ENCODE measurements at regions not wholly inside any gene's neighbourhood (a gene's known extent, or its start where the extent isn't known, plus 50 kb on each side); places are given as distances from the start of the nearest gene placed in this dataset.

DNA sequence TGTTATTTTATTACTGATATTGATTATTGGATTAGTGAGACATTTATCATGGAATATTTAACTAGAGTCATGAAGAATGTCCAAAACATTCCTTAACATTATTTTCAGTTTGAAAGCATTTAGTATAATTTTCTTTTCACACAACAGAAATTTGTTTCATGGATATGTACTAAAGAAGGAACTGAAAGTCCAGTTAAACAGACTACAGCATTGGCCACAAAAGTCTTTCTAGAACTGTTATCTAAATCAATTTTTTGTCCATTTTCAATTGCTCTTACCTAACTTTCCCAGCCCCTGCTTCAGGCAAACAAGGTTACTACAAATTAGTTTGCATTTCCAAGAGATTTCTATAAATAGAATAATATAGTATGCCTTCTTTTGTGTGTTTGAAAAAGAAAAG, 1018.0 kb upstream of the PCDH20 start:
- H3K4me1 ChIP-seq (ENCODE audit: insufficient read depth) = no peaks in the 10 kb centered on the region
- H3K36me3 ChIP-seq = no peaks in the 10 kb centered on the region
- no peak overlapping the region for H3K27ac ChIP-seq
- no peak overlapping the region for H3K4me3 ChIP-seq
- DNase-seq = no peak
- intact Hi-C loops (cut with DNase I) = no loop called here
- no peak for TF ChIP-seq POLR2A (IDR thresholded peaks at IDR 0.05)
- no peak for TF ChIP-seq EP300 (IDR thresholded peaks at IDR 0.05)
- no peaks in the 10 kb centered on the region for H3K9me3 ChIP-seq
- no peaks in the 10 kb centered on the region for H3K27me3 ChIP-seq

GRCh38 chr13:62432906-62433305, 1017.3 kb upstream of the PCDH20 start:
- no peaks in the 10 kb centered on the region for H3K9me3 ChIP-seq
- intact Hi-C loops (cut with DNase I) = no loop called here
- no peaks in the 10 kb centered on the region for H3K4me1 ChIP-seq (ENCODE audit: insufficient read depth)
- no peak overlapping the region for H3K4me3 ChIP-seq
- H3K27me3 ChIP-seq = no peaks in the 10 kb centered on the region
- no peak for DNase-seq
- H3K27ac ChIP-seq = no peak overlapping the region
- TF ChIP-seq CTCF (IDR thresholded peaks at IDR 0.05) (no peak), EP300 (IDR thresholded peaks at IDR 0.05) (no peak), POLR2A (IDR thresholded peaks at IDR 0.05) (no peak)
- no peaks in the 10 kb centered on the region for H3K36me3 ChIP-seq

DNA sequence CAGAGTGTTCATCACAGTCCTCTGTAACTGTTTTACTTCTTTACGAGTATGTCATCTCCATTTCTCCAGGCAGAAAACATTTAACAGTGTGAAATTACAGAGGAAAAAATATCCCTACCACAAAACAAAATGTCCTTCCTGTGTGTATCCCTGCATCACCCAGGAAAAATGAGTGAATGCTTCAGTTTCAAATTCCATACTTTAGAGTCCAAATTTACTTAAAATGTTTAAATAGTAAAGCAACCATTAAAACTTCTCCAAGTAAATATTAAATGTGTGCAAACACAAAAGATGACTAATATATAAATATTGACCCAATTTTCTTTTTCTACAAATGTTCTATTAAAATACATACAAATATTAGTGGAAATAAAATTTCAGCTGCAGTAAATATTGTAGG, 1016.6 kb upstream of the PCDH20 start:
- intact Hi-C loops (cut with DNase I) = no loop called here
- H3K36me3 ChIP-seq = no peaks in the 10 kb centered on the region
- no peak overlapping the region for H3K4me3 ChIP-seq
- H3K4me1 ChIP-seq (ENCODE audit: insufficient read depth) = no peaks in the 10 kb centered on the region
- TF ChIP-seq EP300 (IDR thresholded peaks at IDR 0.05) (no peak), POLR2A (IDR thresholded peaks at IDR 0.05) (no peak), CTCF (IDR thresholded peaks at IDR 0.05) (no peak)
- H3K27ac ChIP-seq = no peak overlapping the region
- WGBS, 3 donors = 67 to 80% (median 72%) methylated on average over 1 of the region's 1 CpG
- DNase-seq = no peak
- H3K9me3 ChIP-seq = no peaks in the 10 kb centered on the region
- H3K27me3 ChIP-seq = no peaks in the 10 kb centered on the region

DNA sequence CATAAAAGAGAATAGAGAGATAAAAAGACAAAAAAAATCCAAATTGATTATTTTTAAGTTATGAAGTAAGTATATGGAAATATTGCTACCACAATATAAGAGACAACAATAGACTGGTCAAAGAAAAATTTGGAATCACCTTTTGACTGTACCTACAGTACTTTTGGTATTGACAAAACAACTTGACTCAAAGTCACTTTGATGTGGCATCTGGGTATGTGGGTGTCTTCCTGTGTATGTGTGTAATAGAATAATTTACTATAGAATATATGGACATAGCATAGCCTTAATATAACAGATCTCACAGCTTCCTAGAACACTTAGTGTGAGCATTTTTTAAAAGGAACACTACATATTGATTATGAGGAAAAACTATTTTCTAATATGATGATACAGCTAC, 1016.2 kb upstream of the PCDH20 start:
- no peak overlapping the region for H3K27ac ChIP-seq
- no peaks in the 10 kb centered on the region for H3K4me1 ChIP-seq (ENCODE audit: insufficient read depth)
- no peaks in the 10 kb centered on the region for H3K27me3 ChIP-seq
- no peak overlapping the region for H3K4me3 ChIP-seq
- TF ChIP-seq POLR2A (IDR thresholded peaks at IDR 0.05) (no peak), CTCF (IDR thresholded peaks at IDR 0.05) (no peak), EP300 (IDR thresholded peaks at IDR 0.05) (no peak)
- intact Hi-C loops (cut with DNase I) = no loop called here
- no peak for DNase-seq
- no peaks in the 10 kb centered on the region for H3K9me3 ChIP-seq
- H3K36me3 ChIP-seq = no peaks in the 10 kb centered on the region

DNA sequence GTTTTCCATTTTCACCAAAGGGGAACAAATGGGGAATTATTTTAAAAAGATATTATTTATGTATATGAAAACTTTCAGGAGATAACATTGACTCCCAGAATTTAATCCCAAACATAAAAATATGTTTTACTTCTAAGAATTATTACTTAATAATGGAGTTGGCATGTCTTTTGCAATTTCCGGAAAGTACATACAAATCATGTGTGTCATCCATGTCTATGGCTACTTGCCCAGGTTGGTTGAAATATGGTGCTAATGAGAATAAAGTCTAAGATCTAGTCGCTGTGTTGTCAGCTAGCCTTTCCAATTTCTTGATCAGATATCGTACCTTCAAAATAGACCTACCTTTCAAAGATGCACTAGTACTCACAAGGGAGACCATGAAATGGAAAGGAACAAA, 1003.2 kb upstream of the PCDH20 start:
- no peak for TF ChIP-seq EP300 (IDR thresholded peaks at IDR 0.05)
- no peak for TF ChIP-seq CTCF (IDR thresholded peaks at IDR 0.05)
- no peak for TF ChIP-seq POLR2A (IDR thresholded peaks at IDR 0.05)
- 53 to 84% (median 68%) methylated on average over 3 of the region's 3 CpGs for WGBS, 3 donors
- no peak overlapping the region for H3K27ac ChIP-seq
- H3K36me3 ChIP-seq = no peaks in the 10 kb centered on the region
- no peaks in the 10 kb centered on the region for H3K27me3 ChIP-seq
- no peak overlapping the region for H3K4me3 ChIP-seq
- H3K9me3 ChIP-seq = no peaks in the 10 kb centered on the region
- H3K4me1 ChIP-seq (ENCODE audit: insufficient read depth) = no peaks in the 10 kb centered on the region
- intact Hi-C loops (cut with DNase I) = no loop called here
- DNase-seq = no peak

Measured in ovary (tissue), 7 donors.